Activated CD8-positive, alpha-beta T cell treated with anti-CD3 and anti-CD28 coated beads for 36 hours (primary cell): ENCODE measurements at regions not wholly inside any gene's neighbourhood (a gene's known extent, or its start where the extent isn't known, plus 50 kb on each side); places are given as distances from the start of the nearest gene placed in this dataset.

Experiments used
- ATAC-seq: fragments of 200-7000 bp; cut with Tn5 transposase; one replicate; pipeline ENCODE4 v1.10.0; 2021; ENCODE audit warnings: mild to moderate bottlenecking, moderate library complexity
- CTCF ChIA-PET: fragments of 350-600 bp; sonication (Branson Sonifier 250); formaldehyde crosslinking; loops from one replicate; lab custom pipeline; 2021; ENCODE audit warnings: antibody characterized with exemption; lab: Charles Lee
- POLR2A ChIA-PET: fragments of 350-600 bp; sonication (Branson Sonifier 250); formaldehyde crosslinking; loops from one replicate; lab custom pipeline; 2021; ENCODE audit warnings: antibody characterized with exemption; lab: Charles Lee
- DNase-seq: peaks from one replicate; pipeline ENCODE4 v3.0.0-alpha.2; 2020
- H3K27ac Mint-ChIP-seq: one replicate; pipeline ENCODE4 v1.8.0; 2021; ENCODE audit warnings: mild to moderate bottlenecking, mixed read lengths
- H3K27me3 Mint-ChIP-seq: one replicate; pipeline ENCODE4 v1.8.0; 2021; ENCODE audit warnings: mixed read lengths
- H3K36me3 Mint-ChIP-seq: one replicate; pipeline ENCODE4 v1.8.0; 2021; ENCODE audit warnings: low read depth, mixed read lengths
- H3K4me1 Mint-ChIP-seq: one replicate; pipeline ENCODE4 v1.8.0; 2021; ENCODE audit warnings: low read depth, mixed read lengths
- H3K4me3 Mint-ChIP-seq: one replicate; pipeline ENCODE4 v1.8.0; 2021; ENCODE audit warnings: mild to moderate bottlenecking, moderate library complexity, mixed read lengths
- H3K9me3 Mint-ChIP-seq: one replicate; pipeline ENCODE4 v1.8.0; 2021; ENCODE audit warnings: mixed read lengths
- CTCF ChIP-seq: fragments of 200-600 bp; IDR thresholded peaks from one replicate; pipeline ENCODE4 v1.8.0; 2022; ENCODE audit warnings: antibody characterized with exemption, mild to moderate bottlenecking
- intact Hi-C: fragments of 100-400 bp; cut with micrococcal nuclease; formaldehyde crosslinking; loops from one replicate; pipeline ENCODE4 v1.10.0; 2022

GRCh38 chr1:233435622-233436021 lies 108.1 kb downstream of the MAP3K21 start:
- TF ChIP-seq CTCF, result no peak
- Mint-ChIP-seq H3K4me1 (no peaks in the 10 kb centered on the region), H3K27me3 (peaks cover 27% of the 10 kb centered on the region), H3K4me3 (no peak overlapping the region), H3K9me3 (no peaks in the 10 kb centered on the region), H3K36me3 (no peaks in the 10 kb centered on the region), H3K27ac (no peak overlapping the region)
- no peak for DNase-seq
- ChIA-PET POLR2A (no interaction called here), CTCF (no interaction called here)
- no peak for ATAC-seq
- intact Hi-C loops, result no loop called here

- intact Hi-C loops, result loop anchor here (2.0 kb wide), 1 partner anchor 351 kb away; no protein-coding TSS in a partner anchor
- Mint-ChIP-seq H3K36me3 (no peaks in the 10 kb centered on the region), H3K27ac (no peak overlapping the region), H3K9me3 (no peaks in the 10 kb centered on the region), H3K27me3 (peaks cover 23% of the 10 kb centered on the region), H3K4me1 (no peaks in the 10 kb centered on the region), H3K4me3 (no peak overlapping the region)
- ChIA-PET POLR2A (no interaction called here), CTCF (interaction anchor here (0.9 to 3.3 kb wide), 10 partner anchors 8 to 356 kb away, joined by 3 to 13 read pairs (median 4); no protein-coding TSS in a partner anchor)
- ATAC-seq (no peak), DNase-seq (no peak)
- no peak for TF ChIP-seq CTCF
Measured at GRCh38 chr1:233439721-233440120, 112.2 kb downstream of the MAP3K21 start.

- peak; percentile 48 for TF ChIP-seq CTCF
- no peaks in the 10 kb centered on the region for H3K36me3 Mint-ChIP-seq
- intact Hi-C loops, result loop anchor here (2.0 kb wide), 1 partner anchor 350 kb away; no protein-coding TSS in a partner anchor
- ATAC-seq (no peak), DNase-seq (peak; percentile 4)
- no peak overlapping the region for H3K4me3 Mint-ChIP-seq
- peaks cover 19% of the 10 kb centered on the region for H3K27me3 Mint-ChIP-seq
- CTCF ChIA-PET, result interaction anchor here (0.6 to 3.3 kb wide), 34 partner anchors 10 to 626 kb away, joined by 3 to 26 read pairs (median 4); no protein-coding TSS in a partner anchor
- H3K4me1 Mint-ChIP-seq, result no peaks in the 10 kb centered on the region
- POLR2A ChIA-PET, result no interaction called here
- no peaks in the 10 kb centered on the region for H3K9me3 Mint-ChIP-seq
- no peak overlapping the region for H3K27ac Mint-ChIP-seq
Measured at GRCh38 chr1:233440951-233441401, 113.5 kb downstream of the MAP3K21 start.

- DNase-seq, result no peak
- Mint-ChIP-seq H3K27me3 (peaks cover 14% of the 10 kb centered on the region), H3K36me3 (no peaks in the 10 kb centered on the region), H3K4me3 (no peak overlapping the region), H3K4me1 (no peaks in the 10 kb centered on the region), H3K27ac (no peak overlapping the region), H3K9me3 (no peaks in the 10 kb centered on the region)
- POLR2A ChIA-PET, result no interaction called here
- no peak for TF ChIP-seq CTCF
- intact Hi-C loops, result no loop called here
- CTCF ChIA-PET, result interaction anchor here (0.9 to 3.3 kb wide), 15 partner anchors 11 to 625 kb away, joined by 3 to 26 read pairs (median 5); no protein-coding TSS in a partner anchor
- no peak for ATAC-seq
Measured at GRCh38 chr1:233442026-233442780, 114.7 kb downstream of the MAP3K21 start.
